IMR-90 (cell line): ENCODE measurements at regions not wholly inside any gene's neighbourhood (a gene's known extent, or its start where the extent isn't known, plus 50 kb on each side); places are given as distances from the start of the nearest gene placed in this dataset.

Source experiments
- ATAC-seq: fragments of 200-7000 bp; cut with Tn5 transposase; 2 replicates; pipeline ENCODE4 v1.9.1; 2020; ENCODE audit warnings: low read depth, mild to moderate bottlenecking, moderate library complexity
- BruUV-seq: library from RNA; stranded (reverse); fragments of 400-500 nt; replicated peaks from 2 replicates; lab custom pipeline; 2021; lab: Mats Ljungman, UMichigan
- CTCF ChIA-PET: fragments of 300-600 bp; formaldehyde crosslinking; extraction: SDS; loops from one replicate; lab custom pipeline; 2021; ENCODE audit warnings: antibody characterized with exemption; lab: Yijun Ruan, JAX
- POLR2A ChIA-PET: fragments of 300-600 bp; sonication (Branson Sonifier 250); formaldehyde crosslinking; loops from one replicate; lab custom pipeline; 2022; ENCODE audit warnings: antibody characterized with exemption; ENCODE audit not compliant: unreplicated experiment; lab: Charles Lee
- DNase-seq: peaks from one replicate; pipeline ENCODE4 v3.0.0; 2013
- H2AFZ ChIP-seq: replicated peaks from 2 replicates; pipeline ENCODE3; 2013; ENCODE audit warnings: low read length, mild to moderate bottlenecking; ENCODE audit not compliant: poor library complexity
- H2AK5ac ChIP-seq: 2 replicates; pipeline ENCODE4 v1.6.1; 2013; ENCODE audit warnings: low read depth, low read length, inconsistent platforms
- H2AK9ac ChIP-seq: replicated peaks from 2 replicates; pipeline ENCODE3; 2013; ENCODE audit warnings: mild to moderate bottlenecking, low read depth, low read length, moderate library complexity; ENCODE audit not compliant: poor library complexity
- H2BK120ac ChIP-seq: 2 replicates; pipeline ENCODE4 v1.6.1; 2013; ENCODE audit warnings: low read depth, low read length, inconsistent platforms
- H2BK15ac ChIP-seq: 3 replicates; pipeline ENCODE4 v1.6.1; 2013; ENCODE audit warnings: low read depth, low read length, inconsistent platforms
- H2BK20ac ChIP-seq: 2 replicates; pipeline ENCODE4 v1.6.1; 2013; ENCODE audit warnings: low read depth, mild to moderate bottlenecking, inconsistent platforms, low read length, moderate library complexity
- H2BK5ac ChIP-seq: 2 replicates; pipeline ENCODE4 v1.6.1; 2013; ENCODE audit warnings: mild to moderate bottlenecking, low read depth, low read length, inconsistent platforms; ENCODE audit not compliant: poor library complexity, severe bottlenecking
- H3K14ac ChIP-seq: replicated peaks from 2 replicates; pipeline ENCODE4 v1.6.1; 2013; ENCODE audit warnings: low read depth, low read length, inconsistent platforms
- H3K18ac ChIP-seq: 2 replicates; pipeline ENCODE4 v1.6.1; 2013; ENCODE audit warnings: low read depth, low read length, control low read depth
- H3K23ac ChIP-seq: 2 replicates; pipeline ENCODE4 v1.6.1; 2013; ENCODE audit warnings: low read depth, low read length, inconsistent platforms
- H3K27ac ChIP-seq: 2 replicates; pipeline ENCODE4 v1.5.1; 2013; ENCODE audit warnings: mild to moderate bottlenecking, control low read depth, low read length; ENCODE audit not compliant: insufficient read depth
- H3K27me3 ChIP-seq: 2 replicates; pipeline ENCODE4 v1.6.1; 2013; ENCODE audit warnings: low read length; ENCODE audit not compliant: control insufficient read depth, insufficient read depth
- H3K36me3 ChIP-seq: 2 replicates; pipeline ENCODE4 v1.6.1; 2013; ENCODE audit warnings: low read length, mixed read lengths; ENCODE audit not compliant: control insufficient read depth, insufficient read depth
- H3K4ac ChIP-seq: 2 replicates; pipeline ENCODE4 v1.6.1; 2013; ENCODE audit warnings: low read depth, low read length, inconsistent platforms
- H3K4me1 ChIP-seq: 2 replicates; pipeline ENCODE4 v1.6.1; 2013; ENCODE audit warnings: low read length, mixed read lengths; ENCODE audit not compliant: control insufficient read depth, insufficient read depth
- H3K4me2 ChIP-seq: 2 replicates; pipeline ENCODE4 v1.6.1; 2013; ENCODE audit warnings: low read depth, mild to moderate bottlenecking, control low read depth, low read length, moderate library complexity
- H3K4me3 ChIP-seq: 2 replicates; pipeline ENCODE4 v1.5.1; 2013; ENCODE audit warnings: low read depth, mild to moderate bottlenecking, control low read depth, low read length, moderate library complexity; ENCODE audit not compliant: insufficient read depth
- H3K56ac ChIP-seq: 2 replicates; pipeline ENCODE4 v1.6.1; 2013; ENCODE audit warnings: low read length, inconsistent platforms; ENCODE audit not compliant: insufficient read depth; ENCODE audit errors: extremely low read depth
- H3K79me1 ChIP-seq, 2 experiments: 2 replicates each; pipeline ENCODE4 v1.6.1; 2013; ENCODE audit warnings: low read length in 2 of 2, inconsistent platforms in 1 of 2, low read depth in 1 of 2
- H3K9ac ChIP-seq: 2 replicates; pipeline ENCODE4 v1.6.1; 2013; ENCODE audit warnings: low read depth, low read length, control low read depth
- H3K9me1 ChIP-seq: 2 replicates; pipeline ENCODE4 v1.6.1; 2013; ENCODE audit warnings: low read length, inconsistent platforms; ENCODE audit not compliant: insufficient read depth
- H3K9me3 ChIP-seq: 2 replicates; pipeline ENCODE4 v1.6.1; 2013; ENCODE audit warnings: low read length; ENCODE audit not compliant: control insufficient read depth, insufficient read depth
- H4K20me1 ChIP-seq: 2 replicates; pipeline ENCODE4 v1.6.1; 2013; ENCODE audit warnings: low read length, inconsistent platforms; ENCODE audit not compliant: insufficient read depth
- H4K5ac ChIP-seq: 2 replicates; pipeline ENCODE4 v1.6.1; 2013; ENCODE audit warnings: mild to moderate bottlenecking, low read depth, low read length, control low read depth
- H4K8ac ChIP-seq, 2 experiments: 2 replicates each; pipeline ENCODE4 v1.6.1; 2013; ENCODE audit warnings: low read depth in 2 of 2, low read length in 2 of 2, control low read depth in 1 of 2, inconsistent platforms in 1 of 2
- H4K91ac ChIP-seq: 2 replicates; pipeline ENCODE4 v1.6.1; 2013; ENCODE audit warnings: low read depth, low read length, inconsistent platforms; ENCODE audit not compliant: insufficient read depth
- CEBPB ChIP-seq: IDR thresholded peaks from 2 replicates; pipeline ENCODE4 v1.6.1; 2012; ENCODE audit warnings: low read depth, low read length, improper control_type of control experiment
- CHD1 ChIP-seq: IDR thresholded peaks from 2 replicates; pipeline ENCODE4 v1.6.1; 2012; ENCODE audit warnings: low read depth, low read length, improper control_type of control experiment
- FOS ChIP-seq: fragments of 150-350 bp; IDR thresholded peaks from 2 replicates; pipeline ENCODE4 v1.6.1; 2016; ENCODE audit warnings: low read depth, low read length
- MAFK ChIP-seq: IDR thresholded peaks from 2 replicates; pipeline ENCODE4 v1.6.1; 2012; ENCODE audit warnings: low read depth, low read length, improper control_type of control experiment
- MAZ ChIP-seq: IDR thresholded peaks from 2 replicates; pipeline ENCODE4 v1.6.1; 2012; ENCODE audit warnings: low read depth, mild to moderate bottlenecking, low read length, improper control_type of control experiment, moderate library complexity, borderline replicate concordance
- NFE2L2 ChIP-seq: fragments of 150-350 bp; IDR thresholded peaks from 2 replicates; pipeline ENCODE4 v1.6.1; 2016; ENCODE audit warnings: low read depth, mild to moderate bottlenecking, low read length
- RFX5 ChIP-seq: IDR thresholded peaks from 2 replicates; pipeline ENCODE4 v1.8.0; 2012; ENCODE audit warnings: low read depth, mild to moderate bottlenecking, low read length, moderate library complexity
- SMC3 ChIP-seq: fragments of 150-350 bp; IDR thresholded peaks from 2 replicates; pipeline ENCODE4 v1.6.1; 2016; ENCODE audit warnings: low read depth, mild to moderate bottlenecking, antibody characterized with exemption, low read length, moderate library complexity
- WGBS, 2 experiments: methylation state at CpG; one replicate each; pipeline versions ENCODE4 v1.1.5 to v1.1.7; 2013; ENCODE audit warnings: missing lambda C conversion rate in 2 of 2; ENCODE audit not compliant: insufficient read length in 1 of 2; ENCODE audit errors: extremely low coverage in 2 of 2; 5-methylcytosine and 5-hydroxymethylcytosine counted together
- dilution Hi-C: fragments of 300-500 bp; cut with HindIII; formaldehyde crosslinking; loops from one replicate; pipeline ENCODE4 v1.14.3; 2018; ENCODE audit warnings: low sequenced_read_pairs; ENCODE audit not compliant: unreplicated experiment
- in situ Hi-C: fragments of 300-500 bp; cut with MboI; formaldehyde crosslinking; loops from 3 replicates; pipeline ENCODE4 v1.14.3; 2019; ENCODE audit warnings: low sequenced_read_pairs, inconsistent platforms, mixed read lengths
- intact Hi-C: fragments of 100-400 bp; cut with micrococcal nuclease; formaldehyde crosslinking; loops from 2 replicates; pipeline ENCODE4 v1.10.0; 2022
- TF ChIP-seq, protein P1 (sequence below): conservative IDR thresholded peaks from 2 replicates; pipeline ENCODE4 v1.5.1; 2012; ENCODE audit warnings: mild to moderate bottlenecking, low read depth, low read length, improper control_type of control experiment

DNA sequence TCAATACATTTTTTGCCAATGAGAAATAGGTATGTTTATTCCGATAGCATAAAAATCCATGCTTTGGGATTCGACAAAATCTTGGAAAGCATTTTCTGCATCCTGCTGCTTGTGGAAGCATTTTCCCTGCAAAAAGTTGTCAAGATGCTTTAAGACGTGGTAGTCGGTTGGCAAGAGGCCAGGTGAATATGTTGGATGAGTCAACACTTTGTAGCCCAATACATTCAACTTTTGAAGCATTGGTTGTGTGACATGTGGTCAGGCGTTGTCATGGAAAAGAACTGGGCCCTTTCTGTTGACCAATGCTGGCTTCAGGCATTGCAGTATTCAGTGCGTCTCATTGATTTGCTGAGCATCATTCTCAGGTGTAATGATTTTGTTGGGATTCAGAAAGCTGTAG is 764.5 kb downstream of the TRIB2 start:
- Histone ChIP-seq H4K91ac (no peak overlapping the region), H3K9me1 (no peaks in the 10 kb centered on the region), H3K56ac (no peak overlapping the region), H3K4me1 (no peaks in the 10 kb centered on the region), H2AK5ac (no peak overlapping the region), H3K9me3 (peaks cover 13% of the 10 kb centered on the region), H3K27ac (no peak overlapping the region), H3K79me1 (no peaks in the 10 kb centered on the region), H3K23ac (no peak overlapping the region), H4K20me1 (no peaks in the 10 kb centered on the region), H3K36me3 (no peaks in the 10 kb centered on the region), H3K27me3 (no peaks in the 10 kb centered on the region), H4K8ac (no peak overlapping the region), H2BK20ac (no peak overlapping the region), H2BK15ac (no peak overlapping the region), H2AFZ (no peak overlapping the region), H3K4me2 (no peak overlapping the region), H3K4ac (no peak overlapping the region), H2BK120ac (no peak overlapping the region), H4K5ac (no peak overlapping the region), H3K14ac (no peak overlapping the region), H3K4me3 (no peak overlapping the region), H3K18ac (no peak overlapping the region), H2BK5ac (no peak overlapping the region), H2AK9ac (no peak overlapping the region), H3K9ac (no peak overlapping the region)
- POLR2A ChIA-PET = no interaction called here
- ATAC-seq = no peak
- intact Hi-C loops = no loop called here
- TF ChIP-seq NFE2L2 = no peak
- TF ChIP-seq, protein P1, sequence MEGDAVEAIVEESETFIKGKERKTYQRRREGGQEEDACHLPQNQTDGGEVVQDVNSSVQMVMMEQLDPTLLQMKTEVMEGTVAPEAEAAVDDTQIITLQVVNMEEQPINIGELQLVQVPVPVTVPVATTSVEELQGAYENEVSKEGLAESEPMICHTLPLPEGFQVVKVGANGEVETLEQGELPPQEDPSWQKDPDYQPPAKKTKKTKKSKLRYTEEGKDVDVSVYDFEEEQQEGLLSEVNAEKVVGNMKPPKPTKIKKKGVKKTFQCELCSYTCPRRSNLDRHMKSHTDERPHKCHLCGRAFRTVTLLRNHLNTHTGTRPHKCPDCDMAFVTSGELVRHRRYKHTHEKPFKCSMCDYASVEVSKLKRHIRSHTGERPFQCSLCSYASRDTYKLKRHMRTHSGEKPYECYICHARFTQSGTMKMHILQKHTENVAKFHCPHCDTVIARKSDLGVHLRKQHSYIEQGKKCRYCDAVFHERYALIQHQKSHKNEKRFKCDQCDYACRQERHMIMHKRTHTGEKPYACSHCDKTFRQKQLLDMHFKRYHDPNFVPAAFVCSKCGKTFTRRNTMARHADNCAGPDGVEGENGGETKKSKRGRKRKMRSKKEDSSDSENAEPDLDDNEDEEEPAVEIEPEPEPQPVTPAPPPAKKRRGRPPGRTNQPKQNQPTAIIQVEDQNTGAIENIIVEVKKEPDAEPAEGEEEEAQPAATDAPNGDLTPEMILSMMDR = no peak
- TF ChIP-seq RFX5 = no peak
- TF ChIP-seq CHD1 = no peak
- no peak for TF ChIP-seq MAFK
- no peak for TF ChIP-seq MAZ
- TF ChIP-seq SMC3 = no peak
- no peak for TF ChIP-seq CEBPB
- TF ChIP-seq FOS = no peak
- dilution Hi-C loops = no loop called here
- BruUV-seq = no TSS peak
- WGBS, 2 experiments = 80% methylated on average over 1 of the region's 6 CpGs; no CpG with 5 or more reads in 1 of the 2 experiments
- no peak for DNase-seq
- CTCF ChIA-PET = no interaction called here
- in situ Hi-C loops = no loop called here
